Stimulated activated CD4-positive, alpha-beta T cell treated with anti-CD3 and anti-CD28 coated beads, Interleukin-2, amount 100 ng/mL, for 24 hours (primary cell): ENCODE measurements at regions not wholly inside any gene's neighbourhood (a gene's known extent, or its start where the extent isn't known, plus 50 kb on each side); places are given as distances from the start of the nearest gene placed in this dataset.
"Not testable (repeated sequence)": the region's sequence is repeated elsewhere in the genome, so short reads cannot be mapped to it uniquely, and the experiment has no call there.

ENCODE experiments used
- DNase-seq, 2 donors: peaks; one replicate each; pipeline ENCODE4 v3.0.0-alpha.2; 2020

DNA sequence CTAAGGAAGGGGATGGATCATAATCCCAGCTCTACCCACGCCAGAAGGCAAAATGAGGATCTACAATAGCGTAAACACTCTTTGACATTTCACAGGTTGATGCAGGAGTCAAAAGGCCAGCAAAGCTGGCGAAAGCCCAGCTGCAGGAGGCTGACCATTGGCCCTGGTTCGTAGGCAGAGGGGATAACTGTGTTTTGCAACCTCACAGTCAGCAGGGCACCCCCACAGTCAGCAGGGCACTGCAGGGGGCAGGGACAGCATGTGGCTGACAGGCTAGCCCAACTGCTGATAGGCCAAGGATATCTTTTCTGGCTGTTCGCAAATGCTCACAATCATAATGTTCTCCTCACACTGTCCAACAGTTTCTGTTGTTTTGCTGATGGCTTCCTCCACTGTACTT lies 372.7 kb downstream of the BUD13 start:
- DNase-seq: no peak

DNA sequence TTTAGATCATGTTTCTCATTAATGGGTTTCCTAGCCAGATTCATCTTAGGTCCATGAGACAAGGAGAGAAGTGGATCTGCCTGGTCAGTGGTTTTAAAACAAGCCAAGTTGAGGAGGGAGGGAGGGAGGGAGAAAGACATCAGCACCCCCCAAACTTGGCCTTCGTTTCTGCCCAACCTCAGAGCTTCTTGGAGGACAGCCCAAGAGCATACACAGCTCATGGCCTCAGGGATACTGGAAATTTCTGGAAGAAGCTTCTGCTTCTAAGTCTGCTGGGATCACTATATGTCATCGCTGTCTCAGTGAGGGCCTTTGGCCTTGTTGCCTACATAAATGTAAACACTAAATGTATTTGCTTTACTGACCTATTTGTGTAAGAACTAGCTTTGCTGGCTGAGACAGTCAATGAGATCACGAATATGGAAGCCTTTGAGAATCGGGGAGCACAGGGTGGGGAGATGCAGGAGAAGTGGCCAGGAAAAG lies 375.1 kb downstream of the BUD13 start:
- DNase-seq: no peak

DNA sequence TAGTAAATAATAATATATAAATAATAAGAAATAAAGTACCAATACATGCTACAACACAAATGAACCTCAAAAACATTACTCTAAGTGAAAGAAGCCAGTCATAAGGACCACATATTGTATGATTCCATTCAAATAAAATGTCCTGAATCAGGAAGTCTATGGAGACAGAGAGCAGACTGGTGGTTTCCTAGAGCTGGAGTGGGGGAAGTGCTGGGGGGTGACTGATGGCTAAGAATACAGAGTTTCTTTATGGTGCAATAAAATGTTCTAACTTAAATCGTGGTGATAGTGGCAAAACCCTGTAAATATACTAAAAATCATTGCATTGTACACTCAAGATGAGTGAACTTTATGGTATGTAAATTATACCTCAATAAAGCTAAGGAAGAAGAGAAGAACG lies 376.5 kb downstream of the BUD13 start:
- DNase-seq: no peak

DNA sequence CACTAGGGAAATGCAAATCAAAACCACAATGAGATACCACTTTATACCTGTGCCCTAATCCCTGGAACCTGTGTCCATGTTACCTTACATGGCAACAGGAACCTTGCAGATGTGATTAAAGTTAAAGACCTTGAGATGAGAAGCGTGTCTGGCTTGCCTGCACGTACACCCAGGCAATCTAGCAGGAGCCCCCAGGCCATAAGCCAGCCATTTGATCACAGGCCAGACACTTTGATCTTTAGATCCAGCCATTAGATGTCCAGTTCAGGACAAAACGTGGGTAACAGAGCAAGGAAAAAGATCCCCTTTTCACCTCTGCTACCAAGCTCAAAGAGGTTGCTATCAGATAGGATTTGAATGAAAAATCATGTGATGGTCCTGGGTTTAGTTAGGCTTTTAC lies 378.8 kb downstream of the BUD13 start:
- DNase-seq: no peak

DNA sequence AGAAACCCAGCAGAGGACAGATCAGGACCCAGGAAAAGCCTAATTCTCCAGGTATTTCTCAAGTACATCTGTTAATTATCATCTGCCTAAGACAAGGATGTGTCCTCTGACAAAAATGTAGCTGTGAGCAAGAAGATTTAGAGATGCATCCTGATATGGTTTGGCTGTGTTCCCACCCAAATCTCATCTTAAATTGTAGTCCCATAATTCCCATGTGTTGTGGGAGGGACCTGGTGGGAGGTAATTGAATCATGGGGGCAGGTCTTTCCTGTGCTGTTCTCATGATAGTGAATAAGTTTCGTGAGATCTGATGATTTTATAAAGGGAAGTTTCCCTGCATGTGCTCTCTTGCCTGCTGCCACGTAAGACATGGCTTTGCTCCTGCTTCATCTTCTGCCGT lies 381.8 kb downstream of the BUD13 start:
- no peak for DNase-seq

DNA sequence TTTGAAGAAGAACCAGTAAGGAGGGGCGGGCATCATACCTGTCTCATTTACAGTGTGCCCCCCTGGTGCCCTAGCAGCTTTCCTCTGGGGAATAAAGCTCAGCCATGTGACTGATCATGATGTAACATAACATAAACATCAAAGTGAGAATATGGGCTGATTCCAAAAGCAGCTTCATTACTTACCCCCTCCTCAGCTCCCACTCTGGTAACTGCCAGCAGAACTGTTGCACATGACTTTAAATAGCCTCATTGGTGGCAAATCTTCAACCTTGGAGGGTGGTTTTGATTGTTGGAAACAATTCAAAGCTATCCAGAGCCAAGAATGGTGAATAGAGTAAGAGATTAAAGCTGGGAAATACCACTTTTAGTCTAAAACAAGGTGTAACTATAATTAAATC lies 384.6 kb downstream of the BUD13 start:
- no peak for DNase-seq

DNA sequence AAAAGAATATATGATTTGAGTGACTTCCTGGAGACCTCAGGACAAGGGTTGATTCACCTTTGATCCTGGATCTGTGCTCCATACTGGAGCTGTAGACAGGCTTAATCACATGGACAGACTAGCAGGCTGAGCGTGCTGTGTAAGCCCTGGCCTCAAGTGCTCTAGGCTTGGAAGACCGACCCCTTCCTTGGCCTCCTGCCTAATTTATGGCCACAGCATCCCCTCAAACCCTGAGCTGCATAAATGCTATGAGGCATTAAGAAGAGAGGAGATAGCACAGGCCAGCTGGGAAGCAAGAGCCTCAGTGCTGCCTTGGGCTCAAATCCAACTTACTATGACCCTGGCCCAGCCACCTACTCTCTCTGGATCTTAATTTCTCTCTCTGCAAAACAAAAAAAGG lies 385.1 kb downstream of the BUD13 start:
- no peak for DNase-seq

DNA sequence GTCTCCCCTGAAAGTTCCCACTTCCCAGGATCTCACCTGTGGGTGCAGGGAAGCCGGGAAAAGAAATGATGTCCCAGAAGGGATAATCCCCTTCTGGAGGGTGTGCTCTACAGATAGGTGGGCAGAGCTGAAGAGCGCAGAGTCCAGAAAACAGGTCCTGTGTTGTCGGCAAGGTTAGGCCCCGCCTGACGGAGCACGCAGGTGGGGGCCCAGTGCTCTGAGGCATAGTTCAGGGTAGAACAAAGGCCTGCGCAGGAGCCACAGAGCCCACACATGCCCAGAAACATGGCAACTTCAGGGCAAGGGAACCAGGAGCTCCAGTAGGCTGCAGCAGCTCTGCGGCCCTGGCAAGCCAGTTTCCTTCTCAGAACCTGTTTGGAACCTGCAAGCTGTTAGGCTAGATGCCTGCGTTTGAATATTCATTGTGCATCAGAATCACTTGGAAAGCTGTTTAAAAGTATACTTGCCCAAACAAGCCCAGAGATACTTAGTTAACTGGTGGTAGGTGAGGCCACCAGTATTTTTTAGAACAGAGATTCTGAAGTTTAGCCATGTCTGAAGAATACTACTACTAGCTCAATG lies 386.6 kb downstream of the BUD13 start:
- DNase-seq: no peak

DNA sequence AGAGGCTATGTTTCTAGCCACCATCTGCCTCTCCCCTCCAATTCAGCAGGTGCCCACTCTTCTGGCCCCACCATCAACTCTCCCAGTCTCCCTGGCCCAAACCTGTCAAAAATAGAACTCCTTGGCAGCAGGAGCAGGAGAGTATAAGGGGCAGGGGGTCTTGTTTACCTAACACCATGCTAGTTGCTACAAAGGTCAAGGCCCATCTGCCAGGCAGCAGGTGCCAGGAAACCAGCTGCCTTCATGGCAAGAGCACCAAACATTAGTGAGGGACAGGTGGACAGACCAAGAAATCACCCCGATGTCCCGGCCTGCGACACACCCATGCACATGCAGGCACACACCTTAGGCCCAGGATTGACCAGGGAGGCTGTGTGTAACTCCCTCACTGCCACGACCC lies 387.9 kb downstream of the BUD13 start:
- no peak for DNase-seq

DNA sequence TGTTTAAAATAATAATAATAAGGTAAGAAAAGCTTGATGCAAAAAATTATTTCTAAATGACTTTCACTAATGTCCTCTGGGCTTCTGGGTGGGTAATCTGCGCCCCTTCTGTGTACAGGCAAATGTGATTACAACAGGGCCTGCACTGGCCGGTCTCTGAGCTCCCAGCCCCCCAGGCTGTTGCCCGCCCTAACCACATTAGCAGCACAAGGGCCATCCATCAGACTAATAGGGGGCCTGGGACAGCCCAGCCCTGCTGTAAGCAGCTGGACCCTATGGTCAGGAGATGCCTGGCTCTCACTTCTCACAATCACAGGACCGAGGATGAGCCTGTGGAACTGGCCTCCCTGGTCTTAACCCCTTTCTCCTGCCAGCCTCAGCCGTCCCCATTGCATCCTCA lies 388.4 kb downstream of the BUD13 start:
- no peak for DNase-seq

DNA sequence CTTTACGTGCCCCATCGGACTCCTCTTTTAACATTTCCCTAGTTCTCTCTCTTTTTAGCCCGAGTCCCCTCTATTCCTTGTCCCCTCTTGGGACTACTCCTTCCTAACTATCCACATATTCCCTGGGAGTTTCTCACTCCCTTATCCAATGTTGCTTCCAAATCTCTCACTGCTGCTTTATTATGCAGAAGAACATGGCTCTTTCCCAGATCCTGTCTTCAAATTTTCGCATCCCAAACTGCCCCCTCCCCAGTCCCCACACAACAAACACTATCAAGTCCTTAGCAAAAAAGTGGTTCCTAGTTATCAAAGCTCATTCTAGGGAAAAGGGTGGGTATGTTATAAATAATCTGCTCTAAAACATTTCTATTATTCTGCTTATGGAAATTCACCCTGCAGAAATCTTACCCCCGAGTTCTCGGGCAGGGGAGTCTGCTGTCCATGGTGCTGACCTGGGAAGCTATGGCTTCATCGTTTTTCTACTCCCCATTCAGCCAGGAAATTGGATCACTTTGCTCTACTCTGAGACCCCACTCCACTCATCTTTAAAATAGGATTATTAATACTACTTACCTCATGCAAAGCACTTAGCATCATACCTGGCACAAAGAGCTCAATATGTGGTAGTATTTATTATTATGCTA lies 393.5 kb downstream of the BUD13 start:
- peak in 1 of 2 donors; percentile 2 for DNase-seq

DNA sequence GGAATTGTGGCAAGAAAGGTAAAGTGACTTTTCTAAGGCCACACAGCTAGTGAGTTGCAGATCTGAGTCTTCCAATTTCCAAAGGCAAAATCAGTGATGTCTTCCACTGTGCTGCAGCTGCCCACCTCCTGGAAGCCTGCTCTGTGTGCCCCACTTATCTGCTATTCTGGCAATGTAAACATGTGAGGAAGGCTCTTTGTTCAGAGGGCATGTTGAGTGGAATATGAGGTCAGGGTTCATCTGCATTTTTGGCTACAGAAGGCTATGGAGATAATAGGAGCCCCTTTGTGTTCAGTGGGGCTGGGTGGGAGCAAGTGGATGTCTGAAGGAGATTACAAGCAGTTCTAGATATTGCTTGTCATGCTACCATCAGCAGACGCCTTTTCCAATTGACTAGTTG lies 396.2 kb downstream of the BUD13 start:
- no peak for DNase-seq

DNA sequence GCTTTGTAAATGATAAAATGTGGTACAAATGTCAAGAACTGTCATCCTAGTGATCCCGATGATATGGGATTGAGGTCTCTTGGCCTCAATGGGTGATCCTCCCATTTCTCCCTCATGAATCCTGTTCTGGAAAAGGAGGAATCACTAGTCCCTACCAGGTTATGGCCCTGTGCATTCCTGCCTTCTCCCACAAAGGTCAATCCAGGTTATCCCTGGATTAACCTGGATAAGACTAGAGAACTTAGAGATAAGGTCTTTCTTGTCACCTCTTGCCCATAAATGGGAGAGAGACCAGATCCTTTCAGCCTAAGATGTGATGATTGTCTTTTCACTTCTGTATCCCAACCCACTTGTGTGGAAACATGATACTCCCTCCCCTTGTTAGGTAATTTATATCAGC lies 396.7 kb downstream of the BUD13 start:
- no peak for DNase-seq

DNA sequence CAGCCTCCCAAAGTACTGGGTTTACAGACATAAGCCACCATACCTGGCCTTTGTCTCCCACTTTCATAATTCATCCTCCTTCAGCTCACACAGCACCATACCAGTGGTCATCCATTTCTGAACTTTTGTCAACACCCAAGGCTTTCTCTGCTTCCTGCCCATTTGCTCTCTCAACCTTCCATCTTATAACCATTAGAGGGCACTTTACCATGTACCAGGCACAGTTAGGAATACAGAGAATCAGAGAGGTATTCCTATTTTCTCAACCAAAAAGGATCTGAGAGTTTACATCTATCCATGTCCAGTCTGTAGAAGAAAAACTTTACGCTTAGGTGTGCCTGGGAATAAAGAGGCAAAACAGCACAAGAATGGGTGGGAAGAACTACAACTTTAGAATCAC lies 397.6 kb downstream of the BUD13 start:
- no peak for DNase-seq

DNA sequence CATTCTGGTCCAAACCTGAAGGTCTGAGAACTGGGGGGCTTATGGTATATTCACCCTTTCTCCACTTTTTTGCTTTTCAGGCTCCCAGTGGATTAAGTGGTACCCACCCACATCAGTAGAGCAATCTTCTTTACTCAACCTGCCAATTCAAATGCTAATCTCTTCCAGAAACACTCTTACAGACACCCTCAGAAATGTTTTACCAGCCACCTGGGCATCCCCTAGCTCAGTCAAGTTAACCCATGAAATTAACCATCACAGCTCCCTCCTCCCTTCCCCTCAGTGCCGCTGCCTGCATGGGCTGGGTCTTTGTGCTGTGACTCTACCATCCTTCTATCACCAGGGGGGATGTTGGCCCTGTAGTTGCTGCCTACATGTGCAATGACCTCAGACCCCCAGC lies 398.7 kb downstream of the BUD13 start:
- DNase-seq: no peak

DNA sequence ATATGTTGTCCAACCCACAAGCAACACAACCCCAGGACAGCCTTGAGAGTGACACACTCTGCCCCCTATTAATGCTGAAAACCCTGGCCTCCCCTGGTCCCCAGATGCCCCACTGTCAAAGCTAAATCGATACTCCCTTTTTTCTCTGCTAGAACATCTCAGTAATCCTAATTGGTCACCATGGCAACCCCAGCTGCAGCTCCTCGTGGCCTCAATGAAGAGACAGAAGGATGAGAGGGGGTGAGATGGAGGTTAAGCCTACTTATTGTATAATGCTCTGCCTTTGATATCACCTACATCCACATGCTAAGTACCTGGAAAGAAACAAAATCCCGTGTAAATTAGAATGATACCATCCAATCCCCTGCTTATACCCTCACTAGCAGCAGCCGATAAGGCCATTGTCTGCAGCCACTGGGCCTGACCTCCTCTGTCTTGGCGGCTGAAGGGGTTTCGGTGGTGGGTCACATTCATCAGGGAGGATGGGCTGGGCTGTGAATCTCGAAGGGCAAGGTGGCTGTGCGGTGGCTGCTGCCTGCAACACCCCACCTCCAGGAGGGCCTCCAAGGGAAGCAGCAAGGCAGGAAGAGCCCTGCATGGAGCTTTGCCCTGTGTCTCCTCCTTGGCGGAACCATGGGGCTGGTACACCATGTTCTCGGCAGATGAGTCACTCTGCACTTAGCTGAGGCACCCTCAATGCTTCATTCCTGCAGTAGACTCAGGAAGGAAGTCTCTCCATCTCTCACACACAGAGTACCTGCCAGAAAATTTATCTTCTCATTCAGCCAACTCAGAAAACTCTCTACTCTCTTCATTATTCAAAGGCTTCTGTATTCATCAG lies 399.5 kb downstream of the BUD13 start:
- DNase-seq: no peak

DNA sequence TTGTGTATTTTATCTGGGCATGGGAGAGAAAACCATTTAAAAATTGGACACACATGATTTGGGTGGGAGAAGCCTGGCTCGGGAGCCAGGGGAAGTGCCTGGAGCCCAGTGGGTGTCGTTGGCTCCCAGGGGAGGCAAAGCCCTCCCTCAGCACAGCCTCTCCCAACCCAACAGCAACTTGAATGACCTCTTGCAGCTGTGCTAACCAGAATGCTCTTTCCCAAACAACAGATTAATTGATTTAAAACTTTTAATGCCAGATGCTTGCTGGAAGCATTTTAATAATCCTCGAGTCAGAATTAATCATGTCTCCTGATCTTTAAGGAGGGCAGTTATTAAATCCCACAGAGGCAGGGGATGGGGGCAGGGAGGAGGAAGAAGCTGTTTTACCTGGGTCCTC lies 401.6 kb downstream of the BUD13 start:
- no peak for DNase-seq

DNA sequence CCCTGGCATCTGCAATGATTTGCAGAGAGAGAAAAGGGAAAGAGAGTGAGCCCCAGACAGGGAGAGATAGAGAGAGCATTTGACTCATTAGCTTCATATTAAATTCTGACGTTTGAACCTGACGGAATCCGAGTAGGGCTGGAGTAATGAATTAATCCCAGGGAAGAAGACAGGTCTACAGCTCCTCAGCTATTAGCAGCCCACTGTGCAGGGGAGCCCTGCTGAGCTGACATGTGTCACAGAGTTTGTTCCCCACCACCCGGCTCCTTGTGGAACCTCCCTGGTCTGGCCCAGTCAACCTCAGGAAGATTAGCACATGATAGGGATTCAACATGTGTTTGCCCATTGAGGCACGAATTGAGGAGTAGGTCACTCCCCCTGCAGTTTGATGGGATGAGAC lies 404.0 kb downstream of the BUD13 start:
- no peak for DNase-seq

DNA sequence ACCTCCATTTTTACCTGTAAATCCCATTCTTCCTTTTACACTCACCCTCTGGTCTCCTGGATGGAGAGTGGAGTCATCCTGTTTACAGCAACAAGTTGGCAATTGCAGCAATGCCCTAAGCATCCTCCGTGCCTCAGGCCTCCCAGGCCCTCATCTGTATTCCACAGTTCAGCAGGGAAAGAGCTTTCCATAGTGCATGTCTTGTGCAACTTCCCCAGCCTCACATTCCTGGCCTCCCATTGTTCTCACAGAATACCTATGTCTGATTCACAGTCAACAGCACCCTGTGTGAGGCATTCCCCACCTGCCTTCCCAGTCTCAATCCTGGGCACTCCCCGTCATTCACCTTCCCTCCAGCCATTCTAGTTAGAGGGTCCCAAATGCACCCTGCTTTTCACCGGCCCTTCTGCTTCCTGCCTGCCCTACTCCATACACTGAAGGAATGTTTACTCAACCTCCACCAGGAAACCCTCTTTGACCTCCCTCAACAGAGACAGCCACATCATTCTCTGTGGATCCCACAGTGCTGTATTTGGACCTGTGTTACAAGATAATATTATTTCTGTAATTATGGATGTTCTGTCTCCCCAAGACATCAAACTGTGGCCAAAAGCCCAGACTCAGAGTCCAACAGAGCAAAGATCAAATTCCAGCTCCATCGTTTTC lies 405.7 kb downstream of the BUD13 start:
- no peak for DNase-seq

DNA sequence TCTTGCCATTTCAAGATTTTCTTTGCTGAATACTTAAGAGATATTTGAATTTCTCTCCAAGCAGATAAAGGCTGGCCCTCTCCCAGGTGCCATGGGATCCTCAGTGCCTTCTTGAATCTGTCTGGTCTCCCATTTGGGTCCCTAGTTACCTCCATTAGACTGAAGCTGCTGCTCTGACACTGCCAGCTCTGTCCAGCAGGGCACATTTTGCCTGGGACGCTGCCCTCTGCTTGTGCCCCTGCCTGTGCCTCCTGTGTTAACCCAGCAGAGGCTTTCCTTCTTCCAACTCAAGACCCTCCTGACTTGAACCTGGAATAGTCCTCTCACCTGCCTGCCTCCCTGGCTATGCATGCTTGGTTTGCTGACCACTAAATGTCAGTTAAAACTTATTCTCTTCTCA lies 406.3 kb downstream of the BUD13 start:
- no peak for DNase-seq

DNA sequence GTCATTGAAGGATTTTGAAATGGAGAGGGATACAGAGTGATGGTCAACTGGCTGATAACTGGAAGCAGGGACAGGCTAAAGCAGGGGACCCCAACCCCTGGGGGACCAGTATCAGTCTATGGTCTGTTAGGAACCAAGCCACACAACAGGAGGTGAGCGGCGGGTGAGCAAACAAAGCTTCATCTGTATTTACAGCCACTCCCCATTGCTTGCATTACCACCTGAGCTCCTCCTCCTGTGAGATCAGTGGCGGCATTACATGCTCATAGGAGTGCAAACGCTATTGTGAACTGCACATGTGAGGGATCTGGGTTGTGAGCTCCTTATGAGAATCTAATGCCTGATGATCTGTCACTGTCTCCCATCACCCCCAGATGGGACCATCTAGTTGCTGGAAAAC lies 407.9 kb downstream of the BUD13 start:
- DNase-seq: not testable (repeated sequence)

DNA sequence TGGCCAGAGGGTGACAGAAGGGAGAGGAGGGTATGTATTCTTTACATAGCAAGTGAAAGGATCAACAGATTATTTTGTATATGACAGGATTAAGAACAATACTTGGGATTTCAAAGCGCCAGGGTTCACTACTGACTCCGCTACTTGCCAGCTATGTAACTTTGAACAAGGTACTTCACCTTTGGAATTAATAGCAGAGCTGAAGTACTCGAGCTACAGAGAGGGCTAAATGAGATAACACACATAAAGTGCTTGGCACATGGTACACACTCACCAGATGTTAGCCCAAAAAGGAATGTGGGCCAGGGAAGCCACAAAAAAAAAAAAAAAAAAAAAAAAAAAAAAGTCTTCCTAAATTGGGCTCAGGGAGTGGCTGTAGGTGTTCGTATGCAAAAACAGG lies 408.4 kb downstream of the BUD13 start:
- no peak for DNase-seq

DNA sequence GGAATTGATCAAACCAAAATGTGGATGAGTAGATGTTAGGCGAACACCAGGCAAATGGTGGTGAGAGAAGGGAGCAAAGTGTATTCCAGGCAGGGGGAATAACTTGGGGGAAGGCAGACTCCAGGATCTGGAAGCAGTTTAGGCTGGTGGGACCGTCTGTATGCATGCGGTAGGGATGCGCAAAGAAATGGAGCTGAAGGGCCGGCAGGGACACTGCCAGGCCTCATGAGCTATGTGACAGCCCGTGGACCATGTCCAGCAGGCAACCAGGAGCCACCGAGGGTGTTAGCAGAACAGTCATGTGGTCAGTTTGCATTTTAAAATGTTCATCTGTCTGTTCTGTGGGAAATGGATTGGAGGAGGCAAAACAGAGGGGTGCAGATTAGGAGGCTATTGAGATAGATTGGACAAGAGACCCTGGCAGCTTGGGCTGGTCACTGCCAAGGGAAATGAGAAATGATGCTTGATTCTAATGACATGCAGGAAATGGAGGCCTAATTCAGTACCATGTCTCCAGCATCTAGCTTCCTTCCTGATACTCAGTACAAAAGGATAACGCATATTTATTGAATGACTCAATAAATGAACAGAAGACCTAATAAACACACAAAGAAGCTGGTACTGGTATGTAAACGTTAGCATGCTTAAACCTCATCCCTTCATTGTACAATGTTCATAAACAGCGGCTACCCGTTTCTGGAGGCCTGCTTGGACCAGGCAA lies 412.4 kb downstream of the BUD13 start:
- no peak for DNase-seq
